ENCODE measurements at regions not wholly inside any gene's neighbourhood (a gene's known extent, or its start where the extent isn't known, plus 50 kb on each side); places are given as distances from the start of the nearest gene placed in this dataset.

DNA sequence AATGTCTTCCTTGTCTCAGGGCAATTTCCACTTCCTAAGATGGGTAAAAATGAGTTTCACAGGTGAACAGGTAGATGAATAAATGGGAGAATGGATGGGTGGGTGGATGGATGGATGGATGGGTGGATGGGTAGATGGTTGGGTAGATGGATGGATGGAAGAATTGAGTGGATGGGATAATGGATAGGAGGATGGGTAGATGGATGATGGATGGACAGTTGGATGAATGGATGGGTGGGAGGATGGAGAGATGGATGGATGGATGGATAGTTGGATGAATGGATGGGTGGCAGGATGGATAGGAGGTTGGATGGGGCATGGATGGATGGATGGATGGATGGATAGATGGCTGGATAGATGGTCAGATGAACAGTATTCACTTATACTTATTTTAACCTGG lies 90.9 kb downstream of the LRRC30 start:
- H3K4me1 ChIP-seq (ENCODE audit: insufficient read depth, low read length), result peaks cover 13% of the 10 kb centered on the region; the same call in 1 of the 2 replicates
- H3K4me3 ChIP-seq (ENCODE audit: low read length), result no peak overlapping the region
- no peaks in the 10 kb centered on the region for H3K9me3 ChIP-seq (ENCODE audit: insufficient read depth, low read depth, low read length)
- no peak overlapping the region for H3K9ac ChIP-seq (ENCODE audit: low read depth, low read length)
- H3K27me3 ChIP-seq (ENCODE audit: insufficient read depth, low read length), result no peaks in the 10 kb centered on the region
- no peaks in the 10 kb centered on the region for H3K36me3 ChIP-seq (ENCODE audit: insufficient read depth, low read length)
- no peak overlapping the region for H3K27ac ChIP-seq (ENCODE audit: low read depth, low read length)

DNA sequence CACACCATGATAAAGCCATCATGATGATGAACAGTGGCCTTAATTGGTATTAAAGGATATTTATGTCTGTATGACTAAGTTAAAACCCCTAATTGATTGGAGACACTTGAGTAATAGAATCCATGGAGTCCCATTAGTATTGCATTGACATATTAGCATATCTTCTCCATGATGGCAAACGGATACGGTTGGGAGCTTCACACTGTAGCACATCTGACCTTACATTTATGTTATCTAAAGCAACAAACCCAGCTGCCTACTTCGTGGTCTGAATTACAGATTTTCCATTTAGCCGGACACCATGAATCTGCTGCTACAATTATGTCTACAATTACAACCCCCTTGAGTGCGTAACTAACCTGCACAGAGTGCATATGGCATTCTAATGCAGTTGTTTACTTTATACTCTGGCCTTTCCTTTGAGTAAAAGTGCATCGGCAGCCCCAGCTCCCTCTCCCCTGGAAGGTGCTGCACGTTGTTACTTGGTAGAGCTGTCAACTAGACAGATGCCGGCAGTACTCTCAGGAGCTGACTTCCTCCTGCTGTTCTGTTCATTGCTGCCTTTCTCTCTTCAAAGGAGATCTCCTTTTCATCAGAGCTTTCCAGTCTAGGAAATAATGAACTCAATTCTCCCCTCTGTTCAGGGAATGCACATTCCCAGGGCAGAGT lies 92.1 kb downstream of the LRRC30 start:
- Histone ChIP-seq H3K9ac (ENCODE audit: low read depth, low read length) (no peak overlapping the region), H3K27me3 (ENCODE audit: insufficient read depth, low read length) (no peaks in the 10 kb centered on the region), H3K4me1 (ENCODE audit: insufficient read depth, low read length) (peaks cover 13% of the 10 kb centered on the region; the same call in 1 of the 2 replicates), H3K9me3 (ENCODE audit: insufficient read depth, low read depth, low read length) (no peaks in the 10 kb centered on the region), H3K36me3 (ENCODE audit: insufficient read depth, low read length) (no peaks in the 10 kb centered on the region), H3K27ac (ENCODE audit: low read depth, low read length) (no peak overlapping the region), H3K4me3 (ENCODE audit: low read length) (no peak overlapping the region)
- WGBS, result 82% methylated on average over 8 of the region's 8 CpGs

DNA sequence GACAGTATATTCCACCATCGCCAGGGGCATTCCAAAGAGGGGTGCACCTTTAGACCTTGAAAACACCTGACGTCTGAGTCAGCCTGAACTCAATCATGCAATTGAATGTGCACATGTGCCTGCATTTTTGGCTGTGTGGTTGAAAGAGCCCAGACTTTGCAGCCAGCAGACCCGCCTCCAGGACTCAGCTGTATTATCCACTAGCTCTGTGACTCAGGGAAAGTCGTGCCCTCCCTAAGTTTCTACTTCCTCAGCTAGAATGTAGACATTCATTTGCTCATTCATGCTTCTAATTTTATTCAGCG lies 94.2 kb downstream of the LRRC30 start:
- peaks cover 19% of the 10 kb centered on the region; the same call in 1 of the 2 replicates for H3K4me1 ChIP-seq (ENCODE audit: insufficient read depth, low read length)
- H3K36me3 ChIP-seq (ENCODE audit: insufficient read depth, low read length), result no peaks in the 10 kb centered on the region
- no peak overlapping the region for H3K4me3 ChIP-seq (ENCODE audit: low read length)
- whole genome bisulfite sequencing, result 86% methylated on average over 5 of the region's 5 CpGs
- no peak overlapping the region for H3K9ac ChIP-seq (ENCODE audit: low read depth, low read length)
- no peaks in the 10 kb centered on the region for H3K9me3 ChIP-seq (ENCODE audit: insufficient read depth, low read depth, low read length)
- H3K27ac ChIP-seq (ENCODE audit: low read depth, low read length), result no peak overlapping the region
- H3K27me3 ChIP-seq (ENCODE audit: insufficient read depth, low read length), result no peaks in the 10 kb centered on the region

DNA sequence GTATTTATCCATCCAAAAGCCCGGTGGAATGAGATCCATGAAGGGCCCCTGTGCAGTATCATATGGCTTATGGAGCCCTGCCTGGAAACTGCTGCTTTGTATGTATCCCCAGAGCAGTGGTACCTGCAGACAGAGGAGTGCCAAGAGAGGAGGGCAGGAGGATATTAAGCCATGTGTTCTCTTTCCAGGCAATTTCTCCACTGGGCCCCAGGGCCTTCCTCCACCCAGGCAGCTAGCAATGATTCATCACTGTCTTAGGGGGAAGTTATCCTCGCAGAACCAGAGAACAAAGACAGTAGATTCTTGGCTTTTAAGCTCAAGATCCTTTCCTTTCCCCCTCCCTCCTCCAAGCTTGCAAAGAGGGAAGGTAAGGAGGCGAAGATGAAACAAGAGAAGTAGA lies 98.1 kb downstream of the LRRC30 start:
- H3K36me3 ChIP-seq (ENCODE audit: insufficient read depth, low read length), result no peaks in the 10 kb centered on the region
- 0% methylated on average over 1 of the region's 3 CpGs for WGBS
- no peak overlapping the region for H3K4me3 ChIP-seq (ENCODE audit: low read length)
- H3K27ac ChIP-seq (ENCODE audit: low read depth, low read length), result no peak overlapping the region
- H3K9ac ChIP-seq (ENCODE audit: low read depth, low read length), result no peak overlapping the region
- peaks cover 16% of the 10 kb centered on the region; the same call in 1 of the 2 replicates for H3K4me1 ChIP-seq (ENCODE audit: insufficient read depth, low read length)
- no peaks in the 10 kb centered on the region for H3K27me3 ChIP-seq (ENCODE audit: insufficient read depth, low read length)
- H3K9me3 ChIP-seq (ENCODE audit: insufficient read depth, low read depth, low read length), result no peaks in the 10 kb centered on the region

DNA sequence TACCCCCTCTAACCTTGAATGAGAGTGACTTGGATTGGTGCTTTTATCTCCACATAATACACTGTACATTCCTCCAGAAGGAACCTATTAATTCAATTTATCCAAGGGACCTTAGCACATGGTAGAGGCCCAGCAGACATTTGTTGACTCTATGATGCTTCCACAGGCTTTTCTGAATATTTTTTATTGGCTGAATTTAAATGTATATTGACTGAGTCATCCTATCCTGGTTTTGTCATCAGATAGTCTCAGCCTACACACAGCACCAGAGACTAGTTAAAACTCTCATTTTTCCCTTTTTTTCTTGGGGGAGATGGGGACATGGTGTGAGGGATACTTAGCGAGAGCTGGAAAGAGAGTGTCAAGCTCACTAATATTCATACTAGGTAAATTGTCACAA lies 101.6 kb downstream of the LRRC30 start:
- no CpG with 5 or more reads among the region's 1 CpG for WGBS
- no peaks in the 10 kb centered on the region for H3K9me3 ChIP-seq (ENCODE audit: insufficient read depth, low read depth, low read length)
- no peak overlapping the region for H3K9ac ChIP-seq (ENCODE audit: low read depth, low read length)
- no peaks in the 10 kb centered on the region for H3K27me3 ChIP-seq (ENCODE audit: insufficient read depth, low read length)
- no peak overlapping the region for H3K27ac ChIP-seq (ENCODE audit: low read depth, low read length)
- no peak overlapping the region for H3K4me3 ChIP-seq (ENCODE audit: low read length)
- peaks cover 6% of the 10 kb centered on the region; the same call in 1 of the 2 replicates for H3K4me1 ChIP-seq (ENCODE audit: insufficient read depth, low read length)
- H3K36me3 ChIP-seq (ENCODE audit: insufficient read depth, low read length), result no peaks in the 10 kb centered on the region

DNA sequence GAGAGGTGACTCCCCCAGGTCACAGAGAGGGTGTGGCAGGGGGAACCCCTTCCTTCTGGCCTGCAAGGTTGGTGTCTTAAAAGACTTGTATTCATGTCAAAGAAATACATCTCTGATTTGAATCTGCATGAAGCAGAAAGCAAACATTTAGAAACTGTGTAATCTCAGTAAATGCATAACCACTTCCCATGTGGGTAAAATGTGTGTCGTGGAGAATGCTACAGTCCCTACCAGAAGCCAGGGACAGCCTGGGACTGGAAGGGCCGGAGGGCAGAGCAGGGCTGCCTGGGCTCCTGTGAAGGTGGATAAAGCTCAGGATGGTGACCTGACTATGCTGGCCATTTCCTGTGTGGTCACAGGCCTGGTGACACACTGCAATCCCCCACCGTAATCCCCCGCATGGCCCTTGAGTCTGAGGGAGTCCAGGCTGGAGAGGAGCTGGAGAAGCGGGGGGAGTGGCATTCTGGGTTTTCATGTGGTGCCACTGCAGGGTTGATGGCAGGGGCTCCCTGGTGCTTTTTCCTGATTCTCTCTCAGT lies 102.2 kb downstream of the LRRC30 start:
- Histone ChIP-seq H3K9ac (ENCODE audit: low read depth, low read length) (no peak overlapping the region), H3K27me3 (ENCODE audit: insufficient read depth, low read length) (no peaks in the 10 kb centered on the region), H3K4me1 (ENCODE audit: insufficient read depth, low read length) (peaks cover 6% of the 10 kb centered on the region; the same call in 1 of the 2 replicates), H3K36me3 (ENCODE audit: insufficient read depth, low read length) (no peaks in the 10 kb centered on the region), H3K9me3 (ENCODE audit: insufficient read depth, low read depth, low read length) (no peaks in the 10 kb centered on the region), H3K27ac (ENCODE audit: low read depth, low read length) (no peak overlapping the region), H3K4me3 (ENCODE audit: low read length) (no peak overlapping the region)
- WGBS, result 95% methylated on average over 5 of the region's 5 CpGs

DNA sequence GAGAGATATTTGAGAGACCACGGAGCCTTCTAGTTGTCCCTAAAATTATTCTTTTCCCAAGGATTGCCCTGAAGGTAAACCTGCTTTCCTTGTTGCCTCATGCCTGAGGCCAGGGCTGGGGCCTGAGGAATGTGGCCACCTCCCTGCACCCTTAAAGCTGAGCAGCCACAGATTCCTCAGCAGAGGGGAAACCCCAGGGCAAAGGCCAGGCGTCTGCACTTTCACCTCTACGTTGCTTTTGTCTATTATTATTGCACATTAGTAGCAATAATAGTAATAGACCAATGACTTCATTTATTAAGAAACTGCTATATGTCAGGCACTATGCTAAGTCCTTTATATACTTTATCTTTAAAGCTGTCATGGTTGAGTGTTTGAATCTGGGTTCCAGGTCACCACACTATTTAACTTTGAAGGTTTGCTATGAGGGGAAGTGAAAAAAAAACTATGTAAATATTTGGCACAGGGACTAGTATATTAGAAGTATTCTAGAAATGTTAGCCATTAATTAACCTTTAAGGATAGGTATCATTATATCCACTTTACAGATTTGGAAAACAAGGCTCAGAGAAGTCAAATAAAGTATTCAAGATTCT lies 104.2 kb downstream of the LRRC30 start:
- Histone ChIP-seq H3K27me3 (ENCODE audit: insufficient read depth, low read length) (no peaks in the 10 kb centered on the region), H3K36me3 (ENCODE audit: insufficient read depth, low read length) (no peaks in the 10 kb centered on the region), H3K9ac (ENCODE audit: low read depth, low read length) (no peak overlapping the region), H3K4me1 (ENCODE audit: insufficient read depth, low read length) (no peaks in the 10 kb centered on the region), H3K27ac (ENCODE audit: low read depth, low read length) (no peak overlapping the region), H3K4me3 (ENCODE audit: low read length) (no peak overlapping the region), H3K9me3 (ENCODE audit: insufficient read depth, low read depth, low read length) (no peaks in the 10 kb centered on the region)
- WGBS, result 96% methylated on average over 3 of the region's 3 CpGs

DNA sequence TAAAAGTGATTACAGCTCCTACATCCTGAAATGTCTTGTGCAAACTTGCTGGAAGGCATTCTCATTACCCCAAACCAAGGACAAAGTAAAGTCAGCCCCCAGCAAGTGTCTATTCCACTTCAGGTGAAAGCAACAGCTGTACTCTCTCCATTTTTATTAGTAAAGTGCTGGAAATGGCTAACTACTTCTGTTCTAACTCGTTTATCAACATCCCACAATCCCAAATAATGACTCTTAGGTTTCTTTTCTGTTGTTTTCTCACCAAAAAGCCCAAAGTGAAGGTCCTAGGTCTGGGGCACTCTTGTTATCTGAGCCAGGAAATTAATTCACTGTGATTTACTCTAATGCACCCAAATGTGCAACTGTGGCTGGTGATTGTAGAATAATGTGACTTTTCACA lies 105.7 kb downstream of the LRRC30 start:
- Histone ChIP-seq H3K36me3 (ENCODE audit: insufficient read depth, low read length) (no peaks in the 10 kb centered on the region), H3K4me3 (ENCODE audit: low read length) (no peak overlapping the region), H3K27ac (ENCODE audit: low read depth, low read length) (no peak overlapping the region), H3K27me3 (ENCODE audit: insufficient read depth, low read length) (no peaks in the 10 kb centered on the region), H3K9me3 (ENCODE audit: insufficient read depth, low read depth, low read length) (no peaks in the 10 kb centered on the region), H3K9ac (ENCODE audit: low read depth, low read length) (no peak overlapping the region), H3K4me1 (ENCODE audit: insufficient read depth, low read length) (no peaks in the 10 kb centered on the region)
- WGBS, result 80% methylated on average over 1 of the region's 1 CpG

DNA sequence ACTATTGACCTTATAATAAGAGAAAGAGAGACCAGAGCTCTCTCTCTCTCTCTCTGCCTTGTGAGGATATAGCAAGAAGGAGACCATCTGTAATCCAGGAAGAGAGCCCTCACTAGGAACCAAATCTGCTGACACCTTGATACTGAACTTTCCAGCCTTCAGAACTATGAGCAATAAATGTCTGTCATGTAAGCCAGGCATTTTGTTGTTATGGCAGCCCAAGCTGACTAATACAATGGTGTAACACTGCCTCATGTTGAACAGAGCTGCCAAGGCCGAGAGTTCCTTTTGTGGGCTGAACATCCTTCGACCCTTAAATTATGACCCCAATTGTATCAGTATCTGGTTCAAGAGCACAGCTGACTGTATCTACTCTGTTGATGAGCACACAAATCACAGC lies 108.0 kb downstream of the LRRC30 start:
- no peak overlapping the region for H3K4me3 ChIP-seq (ENCODE audit: low read length)
- H3K9me3 ChIP-seq (ENCODE audit: insufficient read depth, low read depth, low read length), result no peaks in the 10 kb centered on the region
- H3K9ac ChIP-seq (ENCODE audit: low read depth, low read length), result no peak overlapping the region
- H3K27ac ChIP-seq (ENCODE audit: low read depth, low read length), result no peak overlapping the region
- H3K4me1 ChIP-seq (ENCODE audit: insufficient read depth, low read length), result no peaks in the 10 kb centered on the region
- WGBS, result 96% methylated on average over 2 of the region's 2 CpGs
- H3K36me3 ChIP-seq (ENCODE audit: insufficient read depth, low read length), result no peaks in the 10 kb centered on the region
- no peaks in the 10 kb centered on the region for H3K27me3 ChIP-seq (ENCODE audit: insufficient read depth, low read length)

DNA sequence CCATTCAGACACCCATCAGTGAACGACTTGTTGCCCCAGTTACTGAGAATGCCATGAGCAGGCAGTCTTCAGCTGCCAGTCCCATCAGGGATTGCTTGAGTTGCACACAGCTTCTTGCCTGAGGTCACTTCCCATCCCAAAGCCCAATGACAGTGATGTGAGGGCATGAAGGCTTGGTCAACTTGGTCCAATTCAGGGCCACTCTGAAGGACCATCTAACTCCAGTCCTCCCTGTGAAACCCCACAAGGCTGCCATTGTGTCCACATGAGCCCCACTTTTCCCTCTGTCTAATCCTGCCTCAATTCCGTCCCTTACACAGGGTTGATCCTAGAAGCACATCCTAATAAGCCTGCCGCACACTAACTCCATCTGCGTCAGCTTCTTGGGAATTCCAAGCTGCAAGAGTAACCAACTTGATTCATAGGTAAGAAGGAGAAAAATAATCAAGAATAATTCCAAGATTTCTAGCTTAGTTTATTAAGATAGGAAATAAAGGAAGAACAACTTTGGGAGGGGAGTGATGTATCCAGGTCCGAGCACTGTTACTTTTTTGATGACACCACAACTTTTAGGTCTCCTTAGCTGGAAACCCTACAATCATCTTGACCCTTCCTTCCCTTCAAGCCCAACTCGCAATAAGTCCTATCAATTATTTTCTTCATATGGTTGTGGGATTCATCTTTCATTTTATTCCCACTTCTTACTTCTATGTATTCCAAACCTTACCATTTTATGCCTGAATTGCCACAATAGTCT lies 110.9 kb downstream of the LRRC30 start:
- 94% methylated on average over 6 of the region's 6 CpGs for WGBS
- Histone ChIP-seq H3K27ac (ENCODE audit: low read depth, low read length) (no peak overlapping the region), H3K36me3 (ENCODE audit: insufficient read depth, low read length) (no peaks in the 10 kb centered on the region), H3K4me1 (ENCODE audit: insufficient read depth, low read length) (no peaks in the 10 kb centered on the region), H3K27me3 (ENCODE audit: insufficient read depth, low read length) (no peaks in the 10 kb centered on the region), H3K9ac (ENCODE audit: low read depth, low read length) (no peak overlapping the region), H3K9me3 (ENCODE audit: insufficient read depth, low read depth, low read length) (no peaks in the 10 kb centered on the region), H3K4me3 (ENCODE audit: low read length) (no peak overlapping the region)

DNA sequence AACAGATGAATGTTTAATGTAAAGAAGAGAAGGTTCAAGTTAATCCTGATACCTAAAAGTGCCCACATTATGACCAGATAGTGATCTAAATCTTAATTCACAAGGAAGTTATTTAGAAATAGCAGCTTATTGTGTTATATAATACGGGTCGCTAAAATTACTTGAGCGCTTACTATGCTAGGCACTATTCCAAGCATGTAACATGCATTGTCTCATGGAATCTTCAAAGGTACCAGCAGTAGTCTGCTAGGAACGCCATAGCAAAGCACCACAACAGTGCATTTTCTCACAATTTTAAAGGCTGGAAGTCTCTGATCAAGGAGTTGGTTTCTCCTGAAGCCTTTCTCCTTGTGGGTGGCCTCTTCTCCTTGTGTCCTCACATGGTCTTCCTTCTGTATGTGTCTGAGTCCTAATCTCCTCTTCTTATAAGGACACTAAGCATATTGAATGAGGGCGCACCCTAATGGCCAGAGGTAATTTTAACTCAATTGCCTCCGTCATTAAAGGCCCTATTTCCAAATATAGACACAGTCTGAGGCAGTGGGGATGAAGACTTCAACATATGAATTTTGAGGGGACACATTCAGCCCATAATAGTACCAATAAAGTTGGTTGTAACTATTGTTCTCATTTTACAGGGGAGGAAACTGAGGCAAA lies 118.4 kb downstream of the LRRC30 start:
- no peaks in the 10 kb centered on the region for H3K36me3 ChIP-seq (ENCODE audit: insufficient read depth, low read length)
- H3K4me3 ChIP-seq (ENCODE audit: low read length), result no peak overlapping the region
- no peaks in the 10 kb centered on the region for H3K9me3 ChIP-seq (ENCODE audit: insufficient read depth, low read depth, low read length)
- no peaks in the 10 kb centered on the region for H3K27me3 ChIP-seq (ENCODE audit: insufficient read depth, low read length)
- WGBS, result 99% methylated on average over 6 of the region's 6 CpGs
- no peak overlapping the region for H3K27ac ChIP-seq (ENCODE audit: low read depth, low read length)
- no peaks in the 10 kb centered on the region for H3K4me1 ChIP-seq (ENCODE audit: insufficient read depth, low read length)
- H3K9ac ChIP-seq (ENCODE audit: low read depth, low read length), result no peak overlapping the region

Measured in HUES64 (cell line).